ENCODE measurements at regions not wholly inside any gene's neighbourhood (a gene's known extent, or its start where the extent isn't known, plus 50 kb on each side); places are given as distances from the start of the nearest gene placed in this dataset.

GRCh38 chr10:10910634-10911033, 107.0 kb upstream of the CELF2 start:
- TF ChIP-seq CTCF (IDR thresholded peaks at IDR 0.05; ENCODE audit: low read depth, low read length): no peak
- no peak for DNase-seq (ENCODE audit: low read depth, low spot score)
- ChIA-PET POLR2A (no interaction called here), CTCF (interaction anchor here (0.7 to 0.9 kb wide), 2 partner anchors 13 to 361 kb away, joined by 3 read pairs; no protein-coding TSS in a partner anchor)
- H3K9me3 ChIP-seq (ENCODE audit: control insufficient read depth, insufficient read depth, low read length): no peaks in the 10 kb centered on the region
- no peaks in the 10 kb centered on the region for H3K27me3 ChIP-seq (ENCODE audit: control insufficient read depth, insufficient read depth, low read length)
- peak overlapping the region; percentile 93 for H3K27ac ChIP-seq (ENCODE audit: low read depth, low read length)
- H3K4me3 ChIP-seq (ENCODE audit: low read depth, low read length): no peak overlapping the region

GRCh38 chr10:10911035-10911434, 106.6 kb upstream of the CELF2 start:
- Histone ChIP-seq H3K9me3 (ENCODE audit: control insufficient read depth, insufficient read depth, low read length) (no peaks in the 10 kb centered on the region), H3K27ac (ENCODE audit: low read depth, low read length) (peak overlapping the region; percentile 93), H3K27me3 (ENCODE audit: control insufficient read depth, insufficient read depth, low read length) (no peaks in the 10 kb centered on the region), H3K4me3 (ENCODE audit: low read depth, low read length) (peak overlapping the region; percentile 48)
- DNase-seq (ENCODE audit: low read depth, low spot score): no peak
- TF ChIP-seq CTCF (IDR thresholded peaks at IDR 0.05; ENCODE audit: low read depth, low read length): no peak
- ChIA-PET CTCF (interaction anchor here (0.7 to 0.9 kb wide), 2 partner anchors 14 to 360 kb away, joined by 3 read pairs; no protein-coding TSS in a partner anchor), POLR2A (no interaction called here)

GRCh38 chr10:10911471-10911921, 106.2 kb upstream of the CELF2 start:
- Histone ChIP-seq H3K27me3 (ENCODE audit: control insufficient read depth, insufficient read depth, low read length) (no peaks in the 10 kb centered on the region), H3K27ac (ENCODE audit: low read depth, low read length) (peak overlapping the region; percentile 93), H3K4me3 (ENCODE audit: low read depth, low read length) (peak overlapping the region; percentile 48), H3K9me3 (ENCODE audit: control insufficient read depth, insufficient read depth, low read length) (no peaks in the 10 kb centered on the region)
- ChIA-PET CTCF (no interaction called here), POLR2A (no interaction called here)
- no peak for TF ChIP-seq CTCF (IDR thresholded peaks at IDR 0.05; ENCODE audit: low read depth, low read length)
- DNase-seq (ENCODE audit: low read depth, low spot score): peak; percentile 90

GRCh38 chr10:10914144-10914543, 103.5 kb upstream of the CELF2 start:
- Histone ChIP-seq H3K9me3 (ENCODE audit: control insufficient read depth, insufficient read depth, low read length) (no peaks in the 10 kb centered on the region), H3K4me3 (ENCODE audit: low read depth, low read length) (no peak overlapping the region), H3K27me3 (ENCODE audit: control insufficient read depth, insufficient read depth, low read length) (no peaks in the 10 kb centered on the region), H3K27ac (ENCODE audit: low read depth, low read length) (no peak overlapping the region)
- TF ChIP-seq CTCF (IDR thresholded peaks at IDR 0.05; ENCODE audit: low read depth, low read length): no peak
- ChIA-PET CTCF (no interaction called here), POLR2A (no interaction called here)
- DNase-seq (ENCODE audit: low read depth, low spot score): no peak

- H3K27me3 ChIP-seq (ENCODE audit: control insufficient read depth, insufficient read depth, low read length): no peaks in the 10 kb centered on the region
- no peaks in the 10 kb centered on the region for H3K9me3 ChIP-seq (ENCODE audit: control insufficient read depth, insufficient read depth, low read length)
- no peak for TF ChIP-seq CTCF (IDR thresholded peaks at IDR 0.05; ENCODE audit: low read depth, low read length)
- H3K4me3 ChIP-seq (ENCODE audit: low read depth, low read length): no peak overlapping the region
- ChIA-PET CTCF (no interaction called here), POLR2A (no interaction called here)
- no peak overlapping the region for H3K27ac ChIP-seq (ENCODE audit: low read depth, low read length)
- DNase-seq (ENCODE audit: low read depth, low spot score): no peak
These were observed 102.5 kb upstream of the CELF2 start for GRCh38 chr10:10915215-10915614.

Measured in AG04450 (cell line).